ENCODE measurements at regions not wholly inside any gene's neighbourhood (a gene's known extent, or its start where the extent isn't known, plus 50 kb on each side); places are given as distances from the start of the nearest gene placed in this dataset.

GRCh38 chr6:164417537-164418261 lies 891.7 kb downstream of the C6orf118 start:
- peak in 1 of 3 experiments; percentile 14 for TF ChIP-seq CTCF (optimal IDR thresholded peaks at IDR 0.05 in 1 of 3, IDR thresholded peaks at IDR 0.05 in 1 of 3, conservative IDR thresholded peaks at IDR 0.05 in 1 of 3; ENCODE audit: extremely low read depth in 1 of 3, insufficient read depth in 2 of 3, low read length in 3 of 3)
- TF ChIP-seq EZH2 (IDR thresholded peaks at IDR 0.05; ENCODE audit: low read length) = no peak

Data from keratinocyte (primary cell).